GM12892 (cell line): ENCODE measurements at regions not wholly inside any gene's neighbourhood (a gene's known extent, or its start where the extent isn't known, plus 50 kb on each side); places are given as distances from the start of the nearest gene placed in this dataset.

Experiments used
- POLR2AphosphoS5 ChIP-seq: IDR thresholded peaks from 2 replicates; pipeline ENCODE4 v1.6.1; 2011; ENCODE audit warnings: low read depth, low read length, control low read depth
- TAF1 ChIP-seq: IDR thresholded peaks from 2 replicates; pipeline ENCODE4 v1.6.1; 2011; ENCODE audit warnings: low read depth, mild to moderate bottlenecking, control low read depth, low read length, borderline replicate concordance

- TF ChIP-seq TAF1: no peak
- TF ChIP-seq POLR2AphosphoS5: no peak
These were observed 220.9 kb upstream of the JUN start for GRCh38 chr1:59004755-59005154.
